ENCODE measurements at regions not wholly inside any gene's neighbourhood (a gene's known extent, or its start where the extent isn't known, plus 50 kb on each side); places are given as distances from the start of the nearest gene placed in this dataset.

GRCh38 chr2:53347269-53347668 is 420.3 kb upstream of the CHAC2 start:
- Histone ChIP-seq H2AFZ (no peak overlapping the region), H3K36me3 (ENCODE audit: control insufficient read depth, insufficient read depth, low read length) (no peaks in the 10 kb centered on the region), H3K4me2 (ENCODE audit: low read length) (no peak overlapping the region), H3K27me3 (ENCODE audit: control insufficient read depth, insufficient read depth, low read length) (no peaks in the 10 kb centered on the region), H3K4me1 (no peaks in the 10 kb centered on the region), H3K79me2 (no peaks in the 10 kb centered on the region), H3K27ac (no peak overlapping the region), H3K9ac (no peak overlapping the region), H3K9me3 (ENCODE audit: control insufficient read depth, low read length) (no peaks in the 10 kb centered on the region), H3K4me3 (ENCODE audit: low read depth, low read length) (no peak overlapping the region)
- no peak for TF ChIP-seq CTCF (IDR thresholded peaks at IDR 0.05)

GRCh38 chr2:53342248-53342647 is 425.4 kb upstream of the CHAC2 start:
- Histone ChIP-seq H3K27ac (no peak overlapping the region), H3K4me2 (ENCODE audit: low read length) (no peak overlapping the region), H3K36me3 (ENCODE audit: control insufficient read depth, insufficient read depth, low read length) (no peaks in the 10 kb centered on the region), H3K4me1 (no peaks in the 10 kb centered on the region), H2AFZ (no peak overlapping the region), H3K9me3 (ENCODE audit: control insufficient read depth, low read length) (no peaks in the 10 kb centered on the region), H3K9ac (no peak overlapping the region), H3K79me2 (no peaks in the 10 kb centered on the region), H3K27me3 (ENCODE audit: control insufficient read depth, insufficient read depth, low read length) (no peaks in the 10 kb centered on the region), H3K4me3 (ENCODE audit: low read depth, low read length) (no peak overlapping the region)
- TF ChIP-seq CTCF (IDR thresholded peaks at IDR 0.05) = no peak

- H3K4me1 ChIP-seq = no peaks in the 10 kb centered on the region
- no peak for TF ChIP-seq CTCF (IDR thresholded peaks at IDR 0.05)
- H3K9me3 ChIP-seq (ENCODE audit: control insufficient read depth, low read length) = no peaks in the 10 kb centered on the region
These were observed 433.0 kb upstream of the CHAC2 start for GRCh38 chr2:53334610-53335009.

GRCh38 chr2:53331667-53332066 is 435.9 kb upstream of the CHAC2 start:
- no peak for TF ChIP-seq CTCF (IDR thresholded peaks at IDR 0.05)
- no peaks in the 10 kb centered on the region for H3K9me3 ChIP-seq (ENCODE audit: control insufficient read depth, low read length)
- no peak overlapping the region for H3K27ac ChIP-seq
- H3K36me3 ChIP-seq (ENCODE audit: control insufficient read depth, insufficient read depth, low read length) = no peaks in the 10 kb centered on the region
- no peak overlapping the region for H3K9ac ChIP-seq
- H3K4me2 ChIP-seq (ENCODE audit: low read length) = no peak overlapping the region
- H3K79me2 ChIP-seq = no peaks in the 10 kb centered on the region
- no peak overlapping the region for H3K4me3 ChIP-seq (ENCODE audit: low read depth, low read length)
- no peaks in the 10 kb centered on the region for H3K27me3 ChIP-seq (ENCODE audit: control insufficient read depth, insufficient read depth, low read length)
- H3K4me1 ChIP-seq = no peaks in the 10 kb centered on the region
- H2AFZ ChIP-seq = no peak overlapping the region

More at GRCh38 chr2:53334610-53335009, 433.0 kb upstream of the CHAC2 start:
- no peaks in the 10 kb centered on the region for H3K27me3 ChIP-seq (ENCODE audit: control insufficient read depth, insufficient read depth, low read length)
- H2AFZ ChIP-seq = no peak overlapping the region
- no peak overlapping the region for H3K4me2 ChIP-seq (ENCODE audit: low read length)
- H3K27ac ChIP-seq = no peak overlapping the region
- no peak overlapping the region for H3K9ac ChIP-seq
- H3K36me3 ChIP-seq (ENCODE audit: control insufficient read depth, insufficient read depth, low read length) = no peaks in the 10 kb centered on the region
- no peaks in the 10 kb centered on the region for H3K79me2 ChIP-seq
- H3K4me3 ChIP-seq (ENCODE audit: low read depth, low read length) = no peak overlapping the region

GRCh38 chr2:53317861-53318260 is 449.7 kb upstream of the CHAC2 start:
- Histone ChIP-seq H2AFZ (no peak overlapping the region), H3K9me3 (ENCODE audit: control insufficient read depth, low read length) (no peaks in the 10 kb centered on the region), H3K27me3 (ENCODE audit: control insufficient read depth, insufficient read depth, low read length) (no peaks in the 10 kb centered on the region), H3K36me3 (ENCODE audit: control insufficient read depth, insufficient read depth, low read length) (no peaks in the 10 kb centered on the region), H3K79me2 (no peaks in the 10 kb centered on the region), H3K4me2 (ENCODE audit: low read length) (no peak overlapping the region), H3K4me3 (ENCODE audit: low read depth, low read length) (no peak overlapping the region), H3K4me1 (no peaks in the 10 kb centered on the region), H3K9ac (no peak overlapping the region), H3K27ac (no peak overlapping the region)
- no peak for TF ChIP-seq CTCF (IDR thresholded peaks at IDR 0.05)

All from parathyroid adenoma (tissue), 2 donors.